D721Med (cell line): ENCODE measurements at regions not wholly inside any gene's neighbourhood (a gene's known extent, or its start where the extent isn't known, plus 50 kb on each side); places are given as distances from the start of the nearest gene placed in this dataset.

ENCODE experiments used
- DNase-seq: peaks from one replicate; pipeline ENCODE4 v3.0.0; 2011; ENCODE audit warnings: low spot score; ENCODE audit not compliant: insufficient read length
- FAIRE-seq: peaks from 2 replicates; lab custom pipeline; 2011; peaks lifted over from hg19 to GRCh38; lab: Jason Lieb, UNC
- TF ChIP-seq, protein P1 (sequence below): IDR thresholded peaks from 2 replicates; pipeline ENCODE4 v1.5.1; 2012; ENCODE audit warnings: mild to moderate bottlenecking, control low read depth; ENCODE audit not compliant: insufficient read depth; ENCODE audit errors: missing control alignments

DNA sequence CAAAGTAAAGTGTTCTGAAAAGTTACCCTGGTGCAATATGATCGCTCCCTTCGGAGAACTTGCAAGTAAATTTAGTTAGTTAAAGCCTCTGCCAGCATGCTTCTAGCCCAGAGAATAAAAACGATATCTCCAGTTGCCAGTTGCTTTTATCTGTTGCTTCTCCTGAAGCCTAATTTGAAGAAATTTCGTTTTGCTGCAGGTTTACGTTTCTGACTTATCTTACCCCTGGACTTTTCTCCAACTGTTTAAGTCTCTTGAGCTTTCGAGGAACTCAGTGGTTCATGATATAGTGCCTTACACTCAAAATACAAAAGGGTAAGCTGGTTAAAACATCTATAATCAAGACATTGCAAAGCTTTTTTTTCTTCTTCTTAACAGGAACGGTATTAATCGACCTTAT, 131.1 kb downstream of the FAM161A start:
- FAIRE-seq = no peak
- TF ChIP-seq, protein P1, sequence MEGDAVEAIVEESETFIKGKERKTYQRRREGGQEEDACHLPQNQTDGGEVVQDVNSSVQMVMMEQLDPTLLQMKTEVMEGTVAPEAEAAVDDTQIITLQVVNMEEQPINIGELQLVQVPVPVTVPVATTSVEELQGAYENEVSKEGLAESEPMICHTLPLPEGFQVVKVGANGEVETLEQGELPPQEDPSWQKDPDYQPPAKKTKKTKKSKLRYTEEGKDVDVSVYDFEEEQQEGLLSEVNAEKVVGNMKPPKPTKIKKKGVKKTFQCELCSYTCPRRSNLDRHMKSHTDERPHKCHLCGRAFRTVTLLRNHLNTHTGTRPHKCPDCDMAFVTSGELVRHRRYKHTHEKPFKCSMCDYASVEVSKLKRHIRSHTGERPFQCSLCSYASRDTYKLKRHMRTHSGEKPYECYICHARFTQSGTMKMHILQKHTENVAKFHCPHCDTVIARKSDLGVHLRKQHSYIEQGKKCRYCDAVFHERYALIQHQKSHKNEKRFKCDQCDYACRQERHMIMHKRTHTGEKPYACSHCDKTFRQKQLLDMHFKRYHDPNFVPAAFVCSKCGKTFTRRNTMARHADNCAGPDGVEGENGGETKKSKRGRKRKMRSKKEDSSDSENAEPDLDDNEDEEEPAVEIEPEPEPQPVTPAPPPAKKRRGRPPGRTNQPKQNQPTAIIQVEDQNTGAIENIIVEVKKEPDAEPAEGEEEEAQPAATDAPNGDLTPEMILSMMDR = no peak
- DNase-seq = no peak

DNA sequence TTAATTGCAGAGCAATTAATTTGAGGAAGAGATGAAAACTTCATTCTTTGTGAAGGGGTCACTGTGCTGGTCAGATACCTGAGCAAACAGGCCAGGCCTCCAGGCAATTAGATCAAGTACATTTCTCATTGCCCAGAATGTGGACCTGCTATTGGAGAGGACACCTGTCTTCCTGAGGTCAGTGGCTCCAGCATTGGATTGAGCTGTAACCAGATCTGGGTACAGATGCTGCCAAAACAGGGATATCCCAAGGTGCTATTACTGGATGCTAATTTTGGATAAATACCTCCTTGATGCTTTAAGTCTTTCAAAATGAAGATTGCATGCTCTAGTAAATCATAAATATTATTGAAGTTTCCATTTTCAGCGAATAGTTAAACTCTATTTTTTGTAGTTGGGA, 131.5 kb downstream of the FAM161A start:
- FAIRE-seq = no peak
- DNase-seq = no peak
- TF ChIP-seq, protein P1 = no peak

DNA sequence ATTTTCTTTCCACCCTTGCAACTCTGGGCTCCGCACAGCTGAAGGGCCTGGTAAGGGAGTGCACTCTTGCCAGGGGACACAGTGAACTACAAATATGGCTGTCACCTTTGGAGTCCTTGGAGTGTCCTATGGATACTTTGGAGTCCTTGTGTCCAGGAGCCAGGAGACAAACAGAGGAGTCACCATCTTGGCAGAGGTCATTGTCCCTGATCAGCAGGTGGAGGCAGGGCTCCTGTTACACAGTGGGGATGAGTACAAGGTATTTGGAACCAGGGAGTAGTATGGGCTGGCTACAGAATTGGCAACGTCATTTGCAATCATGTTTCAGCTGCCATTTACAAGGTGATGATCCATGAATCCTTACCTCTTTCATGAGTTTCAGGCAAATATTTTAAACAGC, 132.5 kb downstream of the FAM161A start:
- DNase-seq = no peak
- FAIRE-seq = no peak
- TF ChIP-seq, protein P1 = no peak

DNA sequence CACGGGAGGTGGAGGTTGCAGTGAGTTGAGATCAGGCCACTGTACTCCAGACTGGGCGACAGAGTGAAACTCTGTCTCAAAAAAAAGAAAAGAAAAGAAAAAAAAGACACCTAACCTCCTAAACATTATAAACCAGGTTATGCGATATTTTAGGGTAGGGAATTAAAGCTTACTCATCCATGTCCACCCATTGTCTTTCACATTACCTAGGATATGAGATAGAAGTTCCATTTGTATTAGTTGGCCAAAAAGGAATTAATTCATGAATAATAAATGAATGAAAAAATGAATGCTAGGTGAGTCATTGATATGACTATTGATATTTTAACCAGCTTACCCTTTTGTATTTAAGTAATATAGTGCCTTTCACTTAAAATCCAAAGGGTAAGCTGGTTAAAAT, 132.9 kb downstream of the FAM161A start:
- TF ChIP-seq, protein P1 = no peak
- FAIRE-seq = no peak
- no peak for DNase-seq

DNA sequence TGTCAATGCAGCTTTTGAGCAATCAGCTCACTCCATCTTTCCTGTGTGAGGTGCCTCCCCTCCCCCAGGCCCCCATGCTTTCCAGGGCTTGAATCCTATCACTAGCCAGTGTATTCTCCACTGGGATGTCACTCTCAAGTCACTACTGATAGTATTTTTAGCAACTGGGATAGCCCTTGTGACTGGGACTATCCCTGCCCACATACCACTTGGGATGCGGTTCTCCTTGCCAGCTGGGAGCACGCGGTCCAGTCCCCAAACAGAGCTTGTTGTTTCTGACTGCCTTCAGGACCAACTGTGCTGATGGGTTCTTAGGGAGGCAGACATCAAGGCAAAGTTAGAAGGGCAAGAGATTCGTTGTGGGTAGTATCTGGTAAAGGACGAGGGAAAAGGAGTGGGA, 134.9 kb downstream of the FAM161A start:
- FAIRE-seq = no peak

DNA sequence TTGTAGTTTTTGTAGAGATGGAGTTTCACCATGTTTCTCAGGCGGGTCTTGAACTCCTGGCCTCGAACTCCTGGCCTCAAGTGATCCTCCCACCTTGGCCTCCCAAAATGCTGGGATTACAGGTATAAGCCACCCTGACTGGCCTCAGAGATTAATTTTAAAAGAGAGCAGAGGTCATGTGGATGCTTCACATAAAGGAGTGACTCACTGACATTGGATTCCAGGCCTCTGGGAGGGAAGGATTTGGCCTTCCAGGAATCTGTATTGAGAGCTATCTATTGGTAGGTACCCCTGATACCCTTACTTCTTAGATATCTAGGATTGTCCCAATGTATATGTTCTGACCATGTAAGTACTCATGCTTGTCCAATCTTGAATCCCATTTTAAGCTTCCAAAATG, 138.4 kb downstream of the FAM161A start:
- DNase-seq = no peak
- no peak for FAIRE-seq
- TF ChIP-seq, protein P1 = no peak

More for the DNA sequence above, 134.9 kb downstream of the FAM161A start:
- TF ChIP-seq, protein P1 = no peak
- no peak for DNase-seq

DNA sequence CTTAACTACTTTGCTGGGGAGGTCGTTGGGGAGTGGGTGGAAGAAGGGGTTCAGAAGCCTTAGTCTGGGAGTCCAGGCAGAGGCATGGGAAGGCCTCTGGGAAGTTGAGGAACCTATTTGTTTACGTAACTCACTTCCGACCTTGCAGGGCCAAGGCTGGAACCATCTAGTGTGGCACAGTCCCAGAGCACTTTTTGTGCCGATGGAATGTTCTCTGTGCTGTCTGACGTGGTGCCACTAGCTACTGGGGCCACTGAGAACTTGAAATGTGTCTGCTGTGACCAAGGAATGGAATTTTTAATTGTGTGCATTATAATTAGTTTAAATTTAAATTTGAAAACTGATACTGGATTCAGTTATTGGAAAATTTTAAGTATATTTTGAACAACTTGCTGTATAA, 139.7 kb downstream of the FAM161A start:
- FAIRE-seq (no peak), DNase-seq (no peak)
- TF ChIP-seq, protein P1 = no peak
